Astrocyte (in vitro differentiated cells and primary cell): ENCODE measurements at regions not wholly inside any gene's neighbourhood (a gene's known extent, or its start where the extent isn't known, plus 50 kb on each side); places are given as distances from the start of the nearest gene placed in this dataset.

ENCODE experiments used
- CTCF ChIP-seq: IDR thresholded peaks from 2 replicates; pipeline ENCODE4 v1.5.1; 2011; ENCODE audit warnings: low read depth, mild to moderate bottlenecking, inconsistent platforms, low read length, moderate library complexity; ENCODE audit not compliant: insufficient read depth
- EZH2 ChIP-seq: IDR thresholded peaks from 2 replicates; pipeline ENCODE4 v1.6.1; 2012; ENCODE audit warnings: mild to moderate bottlenecking, low read length, inconsistent platforms; ENCODE audit not compliant: insufficient read depth

- TF ChIP-seq CTCF (no peak), EZH2 (no peak)
Observed at GRCh38 chr9:82745919-82746318, 317.0 kb downstream of the RASEF start.
